Ureter (tissue), 1 donor: ENCODE measurements at regions not wholly inside any gene's neighbourhood (a gene's known extent, or its start where the extent isn't known, plus 50 kb on each side); places are given as distances from the start of the nearest gene placed in this dataset.

ENCODE experiments used
- DNase-seq: peaks from one replicate; pipeline ENCODE4 v3.0.0-alpha.2; 2020; ENCODE audit warnings: low spot score
- donor health status: DM: yes; HTN: yes; CAD: no.

- no peak for DNase-seq
These were observed 605.8 kb upstream of the COX7C start for GRCh38 chr5:86011937-86012336.

- no peak for DNase-seq
These were observed 588.4 kb upstream of the COX7C start for GRCh38 chr5:86029308-86029707.

- DNase-seq: no peak
These were observed 587.0 kb upstream of the COX7C start for GRCh38 chr5:86030753-86031152.

- no peak for DNase-seq
These were observed 579.2 kb upstream of the COX7C start for GRCh38 chr5:86038566-86038965.

GRCh38 chr5:86039351-86039750 is 578.4 kb upstream of the COX7C start:
- no peak for DNase-seq

- no peak for DNase-seq
These were observed 547.0 kb upstream of the COX7C start for GRCh38 chr5:86070719-86071118.

- no peak for DNase-seq
These were observed 543.4 kb upstream of the COX7C start for GRCh38 chr5:86074297-86074696.

- DNase-seq: no peak
These were observed 542.6 kb upstream of the COX7C start for GRCh38 chr5:86075139-86075538.

- no peak for DNase-seq
These were observed 522.6 kb upstream of the COX7C start for GRCh38 chr5:86095092-86095491.

- DNase-seq: no peak
These were observed 515.8 kb upstream of the COX7C start for GRCh38 chr5:86101966-86102365.

GRCh38 chr5:86108825-86109224 is 508.9 kb upstream of the COX7C start:
- DNase-seq: no peak

GRCh38 chr5:86112249-86112648 is 505.5 kb upstream of the COX7C start:
- no peak for DNase-seq

- no peak for DNase-seq
These were observed 502.6 kb upstream of the COX7C start for GRCh38 chr5:86115164-86115563.

GRCh38 chr5:86118542-86118941 is 499.2 kb upstream of the COX7C start:
- DNase-seq: no peak

- no peak for DNase-seq
These were observed 493.4 kb upstream of the COX7C start for GRCh38 chr5:86124333-86124732.

- DNase-seq: no peak
These were observed 491.8 kb upstream of the COX7C start for GRCh38 chr5:86125731-86126601.

- no peak for DNase-seq
These were observed 490.0 kb upstream of the COX7C start for GRCh38 chr5:86127696-86128095.

- DNase-seq: no peak
These were observed 488.7 kb upstream of the COX7C start for GRCh38 chr5:86129009-86129408.

GRCh38 chr5:86137297-86137696 is 480.4 kb upstream of the COX7C start:
- no peak for DNase-seq

- no peak for DNase-seq
These were observed 473.9 kb upstream of the COX7C start for GRCh38 chr5:86143837-86144236.

- DNase-seq: no peak
These were observed 464.7 kb upstream of the COX7C start for GRCh38 chr5:86152988-86153560.

GRCh38 chr5:86155796-86156195 is 461.9 kb upstream of the COX7C start:
- no peak for DNase-seq

GRCh38 chr5:86170194-86170593 is 447.5 kb upstream of the COX7C start:
- DNase-seq: no peak

- no peak for DNase-seq
These were observed 442.5 kb upstream of the COX7C start for GRCh38 chr5:86175224-86175623.
